Right lobe of liver (tissue), 4 donors: ENCODE measurements at regions not wholly inside any gene's neighbourhood (a gene's known extent, or its start where the extent isn't known, plus 50 kb on each side); places are given as distances from the start of the nearest gene placed in this dataset.

Experiments
- POLR2A ChIP-seq: fragments of 450-650 bp; IDR thresholded peaks from one replicate; pipeline ENCODE4 v1.6.1; 2017; ENCODE audit warnings: antibody characterized with exemption, mild to moderate bottlenecking
- TF ChIP-seq, protein P1 (sequence below), 4 donors: fragments of 200-600 bp in 3 of 4; fragments of 450-650 bp in 1 of 4; IDR thresholded peaks; one replicate each; pipeline versions ENCODE4 v1.5.1 to v1.8.0; 2016 to 2022; ENCODE audit warnings: antibody characterized with exemption in 4 of 4, mild to moderate bottlenecking in 2 of 4
- donor health status: DM: no; HTN: no; CAD: no.
- donor health status: DM: no; HTN: no; CAD: no.
- donor health status: DM: no; HTN: yes; CAD: no.

- TF ChIP-seq, protein P1, sequence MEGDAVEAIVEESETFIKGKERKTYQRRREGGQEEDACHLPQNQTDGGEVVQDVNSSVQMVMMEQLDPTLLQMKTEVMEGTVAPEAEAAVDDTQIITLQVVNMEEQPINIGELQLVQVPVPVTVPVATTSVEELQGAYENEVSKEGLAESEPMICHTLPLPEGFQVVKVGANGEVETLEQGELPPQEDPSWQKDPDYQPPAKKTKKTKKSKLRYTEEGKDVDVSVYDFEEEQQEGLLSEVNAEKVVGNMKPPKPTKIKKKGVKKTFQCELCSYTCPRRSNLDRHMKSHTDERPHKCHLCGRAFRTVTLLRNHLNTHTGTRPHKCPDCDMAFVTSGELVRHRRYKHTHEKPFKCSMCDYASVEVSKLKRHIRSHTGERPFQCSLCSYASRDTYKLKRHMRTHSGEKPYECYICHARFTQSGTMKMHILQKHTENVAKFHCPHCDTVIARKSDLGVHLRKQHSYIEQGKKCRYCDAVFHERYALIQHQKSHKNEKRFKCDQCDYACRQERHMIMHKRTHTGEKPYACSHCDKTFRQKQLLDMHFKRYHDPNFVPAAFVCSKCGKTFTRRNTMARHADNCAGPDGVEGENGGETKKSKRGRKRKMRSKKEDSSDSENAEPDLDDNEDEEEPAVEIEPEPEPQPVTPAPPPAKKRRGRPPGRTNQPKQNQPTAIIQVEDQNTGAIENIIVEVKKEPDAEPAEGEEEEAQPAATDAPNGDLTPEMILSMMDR (IDR thresholded peaks at IDR 0.05): no peak
- TF ChIP-seq POLR2A: no peak
Observed at GRCh38 chr6:139743664-139744437, 369.4 kb upstream of the CITED2 start.
